ENCODE measurements at regions not wholly inside any gene's neighbourhood (a gene's known extent, or its start where the extent isn't known, plus 50 kb on each side); places are given as distances from the start of the nearest gene placed in this dataset.

DNA sequence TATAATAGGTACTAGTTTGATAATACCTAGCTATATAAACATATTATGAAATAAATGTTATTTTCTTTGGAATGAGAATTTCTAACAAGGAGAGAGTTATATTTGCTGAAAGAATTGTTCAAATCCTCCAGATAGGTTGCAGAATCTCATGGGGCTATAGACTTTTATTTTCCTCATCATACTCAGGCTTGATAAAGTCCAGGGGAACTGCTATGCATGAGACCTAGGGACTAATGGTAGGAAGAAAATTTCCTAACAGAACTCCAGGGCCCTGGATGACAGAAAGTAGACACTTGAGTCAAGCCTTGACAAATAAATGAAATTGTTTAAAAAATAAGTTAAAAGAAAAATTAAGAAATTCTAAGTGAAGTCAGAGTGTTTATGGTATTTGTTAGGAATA lies 138.5 kb upstream of the DACH1 start:
- no peak overlapping the region for H3K4me2 ChIP-seq
- H3K4me3 ChIP-seq: no peak overlapping the region
- no peak overlapping the region for H3K9ac ChIP-seq
- no peaks in the 10 kb centered on the region for H3K4me1 ChIP-seq
- H3K27ac ChIP-seq: no peak overlapping the region
- H3K9me3 ChIP-seq: no peaks in the 10 kb centered on the region
- TF ChIP-seq Cebpa-rat (IDR thresholded peaks at IDR 0.05): no peak
- H3K27me3 ChIP-seq: no peaks in the 10 kb centered on the region
- H4K20me1 ChIP-seq: no peaks in the 10 kb centered on the region
- H3K36me3 ChIP-seq: no peaks in the 10 kb centered on the region

DNA sequence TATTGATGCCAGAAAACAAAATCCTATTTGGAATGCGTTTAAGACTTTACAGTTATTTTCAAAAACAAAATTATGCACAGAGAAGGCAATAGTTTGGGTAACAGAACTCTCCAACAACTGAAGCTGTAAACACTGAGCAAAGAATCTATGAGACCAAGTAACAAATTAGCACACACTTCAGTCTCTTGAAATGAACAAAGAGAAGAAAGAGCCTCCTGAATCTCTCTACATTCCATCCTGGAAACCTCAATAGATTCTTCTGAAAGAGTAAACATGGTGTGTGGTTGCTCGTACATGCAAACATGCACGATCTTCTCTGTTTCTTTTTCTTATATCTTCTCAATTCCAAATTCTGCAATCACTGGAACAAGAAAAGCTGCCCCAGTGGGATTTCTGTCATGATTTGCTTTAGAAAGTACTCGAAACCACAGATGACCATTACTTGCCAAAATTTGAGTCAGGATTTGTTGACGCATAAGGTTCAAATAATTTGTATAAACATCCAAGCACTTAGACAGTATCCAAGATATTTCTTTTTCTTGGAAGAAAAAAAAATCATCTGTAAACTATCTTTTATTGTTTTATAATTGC lies 137.9 kb upstream of the DACH1 start:
- no peak overlapping the region for H3K9ac ChIP-seq
- no peaks in the 10 kb centered on the region for H3K9me3 ChIP-seq
- H3K4me2 ChIP-seq: no peak overlapping the region
- no peak overlapping the region for H3K4me3 ChIP-seq
- no peak for TF ChIP-seq Cebpa-rat (IDR thresholded peaks at IDR 0.05)
- no peaks in the 10 kb centered on the region for H3K27me3 ChIP-seq
- no peaks in the 10 kb centered on the region for H3K4me1 ChIP-seq
- no peaks in the 10 kb centered on the region for H4K20me1 ChIP-seq
- no peaks in the 10 kb centered on the region for H3K36me3 ChIP-seq
- no peak overlapping the region for H3K27ac ChIP-seq

DNA sequence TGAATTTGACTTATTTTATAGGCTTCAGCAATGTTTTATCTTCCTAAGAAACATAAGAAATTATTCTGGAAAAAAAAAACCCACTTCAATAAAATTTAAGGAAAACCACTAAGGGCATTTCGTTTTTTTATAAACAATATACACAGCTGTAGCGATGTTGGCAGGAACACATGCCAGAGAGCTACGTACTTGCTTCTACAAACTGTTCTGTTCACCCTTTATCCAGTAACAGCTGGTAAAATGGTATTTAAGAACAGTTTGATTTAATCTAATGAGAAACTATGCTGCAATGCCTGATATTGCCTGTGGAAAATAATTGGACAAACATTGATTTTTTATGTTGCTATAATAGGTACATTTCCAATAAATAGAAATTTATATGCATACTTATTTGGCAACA lies 137.2 kb upstream of the DACH1 start:
- Histone ChIP-seq H3K9ac (no peak overlapping the region), H3K36me3 (no peaks in the 10 kb centered on the region), H3K4me3 (no peak overlapping the region), H3K4me1 (no peaks in the 10 kb centered on the region), H3K9me3 (no peaks in the 10 kb centered on the region), H4K20me1 (no peaks in the 10 kb centered on the region), H3K27ac (no peak overlapping the region), H3K27me3 (no peaks in the 10 kb centered on the region), H3K4me2 (no peak overlapping the region)
- no peak for TF ChIP-seq Cebpa-rat (IDR thresholded peaks at IDR 0.05)

DNA sequence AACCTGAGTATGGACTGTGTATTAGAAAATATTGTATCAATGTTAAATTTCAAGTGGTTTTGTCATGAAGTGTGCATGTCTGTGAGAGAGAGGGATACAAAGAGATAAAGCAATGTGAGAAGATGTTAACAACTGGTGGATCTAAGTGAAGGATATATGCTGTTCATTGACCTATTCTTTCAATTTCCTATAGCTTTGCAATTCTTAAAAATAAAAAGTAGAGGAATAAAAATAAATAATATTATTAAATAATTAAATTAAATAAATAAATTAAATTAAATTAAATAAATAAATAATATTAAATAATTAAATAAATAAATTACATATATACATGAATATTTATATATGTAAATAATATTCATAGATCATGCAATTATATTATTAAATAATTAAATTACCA lies 131.2 kb upstream of the DACH1 start:
- Histone ChIP-seq H3K4me3 (no peak overlapping the region), H3K9me3 (no peaks in the 10 kb centered on the region), H3K4me2 (no peak overlapping the region), H3K27me3 (no peaks in the 10 kb centered on the region), H3K36me3 (no peaks in the 10 kb centered on the region), H3K4me1 (no peaks in the 10 kb centered on the region), H4K20me1 (no peaks in the 10 kb centered on the region), H3K9ac (no peak overlapping the region), H3K27ac (no peak overlapping the region)
- TF ChIP-seq Cebpa-rat (IDR thresholded peaks at IDR 0.05): no peak

DNA sequence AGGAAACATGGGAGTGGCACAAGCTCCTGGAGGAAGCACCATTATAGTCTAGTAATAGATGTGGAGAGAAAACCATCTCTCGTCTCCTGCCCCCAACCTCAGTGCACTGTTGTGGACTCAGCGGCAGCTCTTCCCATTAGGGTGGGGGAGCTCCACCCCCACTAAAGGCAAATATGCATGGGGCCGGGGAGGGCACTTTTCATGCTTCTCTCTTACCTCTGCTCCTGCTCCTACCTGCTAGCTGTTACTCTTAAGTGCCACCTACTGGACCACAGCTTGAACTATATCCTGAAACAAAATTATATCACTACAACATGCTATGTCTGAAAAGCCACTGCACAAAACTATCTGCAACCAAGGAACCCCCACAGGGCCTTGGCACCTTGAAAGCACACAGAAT lies 112.6 kb upstream of the DACH1 start:
- Histone ChIP-seq H3K4me2 (no peak overlapping the region), H3K27me3 (no peaks in the 10 kb centered on the region), H3K4me3 (no peak overlapping the region), H3K27ac (no peak overlapping the region), H4K20me1 (no peaks in the 10 kb centered on the region), H3K9ac (no peak overlapping the region), H3K36me3 (no peaks in the 10 kb centered on the region), H3K4me1 (no peaks in the 10 kb centered on the region), H3K9me3 (no peaks in the 10 kb centered on the region)
- TF ChIP-seq Cebpa-rat (IDR thresholded peaks at IDR 0.05): no peak

GRCh38 chr13:71977028-71977427 lies 110.0 kb upstream of the DACH1 start:
- Histone ChIP-seq H3K4me2 (no peak overlapping the region), H3K9me3 (no peaks in the 10 kb centered on the region), H3K27ac (no peak overlapping the region), H3K36me3 (no peaks in the 10 kb centered on the region), H3K4me1 (no peaks in the 10 kb centered on the region), H3K27me3 (no peaks in the 10 kb centered on the region), H3K4me3 (no peak overlapping the region), H4K20me1 (no peaks in the 10 kb centered on the region), H3K9ac (no peak overlapping the region)
- TF ChIP-seq Cebpa-rat (IDR thresholded peaks at IDR 0.05): no peak

- Histone ChIP-seq H3K9ac (no peak overlapping the region), H3K9me3 (no peaks in the 10 kb centered on the region), H3K4me2 (no peak overlapping the region), H3K27me3 (no peaks in the 10 kb centered on the region), H3K27ac (no peak overlapping the region), H3K4me1 (no peaks in the 10 kb centered on the region), H3K4me3 (no peak overlapping the region), H4K20me1 (no peaks in the 10 kb centered on the region), H3K36me3 (no peaks in the 10 kb centered on the region)
- no peak for TF ChIP-seq Cebpa-rat (IDR thresholded peaks at IDR 0.05)
These were observed 101.0 kb upstream of the DACH1 start for GRCh38 chr13:71967990-71968389.

DNA sequence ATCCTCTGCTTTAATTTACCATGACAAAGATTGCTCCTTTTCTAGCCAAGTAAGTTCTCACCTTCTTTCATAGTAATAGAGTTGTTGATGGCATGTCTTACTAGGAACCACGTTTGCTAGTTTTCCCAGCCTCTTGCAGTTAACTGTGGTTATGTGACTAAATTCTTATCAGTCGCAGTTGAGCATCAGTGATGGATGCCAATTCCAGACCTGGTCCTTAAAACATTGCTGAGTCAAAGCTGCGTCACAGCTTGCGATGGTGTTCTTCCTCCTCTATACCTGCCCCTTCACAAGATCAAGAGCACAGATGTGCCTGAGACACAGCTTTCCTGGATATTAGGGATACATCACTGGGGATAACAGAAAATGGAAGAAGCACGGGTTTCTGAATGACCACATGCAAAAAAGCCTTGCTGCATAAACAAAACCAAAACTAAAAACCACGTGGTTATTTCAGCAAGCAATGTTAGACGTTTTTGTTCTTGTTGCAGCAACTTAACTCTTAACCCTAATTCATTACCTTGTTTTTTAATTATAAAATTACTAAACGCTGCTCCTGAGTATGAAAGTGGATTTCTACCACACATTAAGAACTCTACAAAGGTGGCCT lies 97.6 kb upstream of the DACH1 start:
- H3K9ac ChIP-seq: no peak overlapping the region
- H3K4me2 ChIP-seq: peak overlapping the region; percentile 30; the same call in 1 of the 2 replicates

DNA sequence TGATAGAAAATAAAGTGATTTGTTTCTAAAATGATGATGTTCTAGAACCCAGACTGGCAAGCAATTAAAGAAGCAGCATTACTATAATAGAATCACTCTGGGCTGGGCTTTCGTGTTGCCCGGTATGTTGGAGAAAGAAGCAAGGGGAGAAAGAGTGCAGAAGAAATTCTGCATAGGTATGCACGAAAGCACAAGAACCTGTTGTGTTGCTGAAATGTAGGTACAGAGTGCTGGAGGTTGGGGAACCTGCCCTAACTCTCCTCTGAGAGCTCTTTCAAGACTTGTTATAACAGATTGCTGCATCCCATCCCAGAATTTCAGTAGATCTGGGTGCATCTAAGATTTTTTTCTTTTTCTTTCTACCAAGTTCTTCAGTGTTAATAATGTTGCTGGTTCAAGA lies 95.7 kb upstream of the DACH1 start:
- H3K4me1 ChIP-seq: no peaks in the 10 kb centered on the region
- no peak overlapping the region for H3K27ac ChIP-seq
- H3K36me3 ChIP-seq: no peaks in the 10 kb centered on the region
- no peak overlapping the region for H3K4me2 ChIP-seq
- no peaks in the 10 kb centered on the region for H3K27me3 ChIP-seq
- H3K4me3 ChIP-seq: no peak overlapping the region
- TF ChIP-seq Cebpa-rat (IDR thresholded peaks at IDR 0.05): no peak
- H3K9ac ChIP-seq: no peak overlapping the region
- no peaks in the 10 kb centered on the region for H4K20me1 ChIP-seq
- H3K9me3 ChIP-seq: no peaks in the 10 kb centered on the region

More for the DNA sequence above, 97.6 kb upstream of the DACH1 start:
- no peaks in the 10 kb centered on the region for H3K27me3 ChIP-seq
- H3K4me3 ChIP-seq: no peak overlapping the region
- H4K20me1 ChIP-seq: no peaks in the 10 kb centered on the region
- no peaks in the 10 kb centered on the region for H3K9me3 ChIP-seq
- no peaks in the 10 kb centered on the region for H3K4me1 ChIP-seq
- no peak for TF ChIP-seq Cebpa-rat (IDR thresholded peaks at IDR 0.05)
- H3K36me3 ChIP-seq: no peaks in the 10 kb centered on the region
- H3K27ac ChIP-seq: no peak overlapping the region

- Histone ChIP-seq H4K20me1 (no peaks in the 10 kb centered on the region), H3K4me1 (no peaks in the 10 kb centered on the region), H3K4me2 (no peak overlapping the region), H3K36me3 (no peaks in the 10 kb centered on the region), H3K4me3 (no peak overlapping the region), H3K27me3 (no peaks in the 10 kb centered on the region), H3K27ac (no peak overlapping the region), H3K9ac (no peak overlapping the region), H3K9me3 (no peaks in the 10 kb centered on the region)
- no peak for TF ChIP-seq Cebpa-rat (IDR thresholded peaks at IDR 0.05)
These were observed 95.1 kb upstream of the DACH1 start for GRCh38 chr13:71962126-71962525.

DNA sequence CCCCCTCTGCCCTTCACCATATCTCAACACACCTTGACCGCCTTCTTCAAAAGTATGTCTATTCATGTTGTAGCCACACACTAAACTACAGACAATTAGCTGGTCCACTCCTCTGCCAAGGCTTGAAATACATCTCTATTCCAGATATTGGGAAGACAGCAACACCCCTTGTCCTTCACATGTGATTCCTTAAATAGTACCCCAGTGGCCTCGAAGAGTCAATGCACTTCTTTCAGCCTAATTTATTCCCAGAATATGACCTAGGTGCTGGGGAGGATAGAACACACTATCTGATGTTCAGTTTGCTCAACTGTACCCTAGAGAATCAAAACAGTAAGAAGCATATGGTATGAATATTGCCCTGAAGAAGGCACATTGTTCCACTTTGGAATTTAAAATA lies 82.4 kb upstream of the DACH1 start:
- H3K27me3 ChIP-seq: no peaks in the 10 kb centered on the region
- no peaks in the 10 kb centered on the region for H3K36me3 ChIP-seq
- no peaks in the 10 kb centered on the region for H4K20me1 ChIP-seq
- H3K27ac ChIP-seq: no peak overlapping the region
- no peak overlapping the region for H3K4me2 ChIP-seq
- no peaks in the 10 kb centered on the region for H3K4me1 ChIP-seq
- no peak for TF ChIP-seq Cebpa-rat (IDR thresholded peaks at IDR 0.05)
- H3K9me3 ChIP-seq: no peaks in the 10 kb centered on the region
- H3K4me3 ChIP-seq: no peak overlapping the region
- H3K9ac ChIP-seq: no peak overlapping the region

All from BLaER1 (cell line).